Tibial artery (tissue), 4 donors: ENCODE measurements at regions not wholly inside any gene's neighbourhood (a gene's known extent, or its start where the extent isn't known, plus 50 kb on each side); places are given as distances from the start of the nearest gene placed in this dataset.

Experiments
- DNase-seq, 2 donors: peaks; one replicate each; pipeline ENCODE4 v3.0.0-alpha.2; 2019
- H3K27ac ChIP-seq, 2 donors: fragments of 200-600 bp; sonication (generic) in 1 of 2; 1 replicate in 1 of 2; 2 replicates in 1 of 2; pipeline ENCODE4 v1.5.1; 2018 to 2019; ENCODE audit warnings: mild to moderate bottlenecking in 1 of 2
- H3K27me3 ChIP-seq, 2 donors: fragments of 200-600 bp; sonication (generic) in 1 of 2; one replicate each; pipeline versions ENCODE4 v1.5.1 to v1.6.0; 2016 to 2019
- H3K36me3 ChIP-seq, 3 donors: fragments of 200-600 bp; sonication (generic) in 2 of 3; one replicate each; pipeline ENCODE4 v1.5.1; 2016 to 2019; ENCODE audit warnings: mild to moderate bottlenecking in 2 of 3
- H3K4me1 ChIP-seq, 4 donors: fragments of 200-600 bp; sonication (generic) in 2 of 4; 1 replicate in 3 of 4; 2 replicates in 1 of 4; pipeline ENCODE4 v1.5.1; 2016 to 2019
- H3K4me3 ChIP-seq, 2 donors: fragments of 200-600 bp; sonication (generic) in 1 of 2; 1 replicate in 1 of 2; 2 replicates in 1 of 2; pipeline ENCODE4 v1.5.1; 2018 to 2019; ENCODE audit warnings: mild to moderate bottlenecking in 2 of 2
- H3K9me3 ChIP-seq, 3 donors: fragments of 200-600 bp; sonication (generic) in 1 of 3; one replicate each; pipeline ENCODE4 v1.5.1; 2016 to 2019
- intact Hi-C: fragments of 100-400 bp; cut with DNase I; formaldehyde crosslinking; loops from one replicate; pipeline ENCODE4 v1.15.0; 2023; ENCODE audit warnings: low total_unique reads
- TF ChIP-seq, protein P1 (sequence below), 2 experiments: fragments of 200-600 bp in 1 of 2; fragments of 450-650 bp in 1 of 2; IDR thresholded peaks; one replicate each; pipeline ENCODE4 v1.5.1; 2017 to 2019; ENCODE audit warnings: antibody characterized with exemption in 2 of 2, mild to moderate bottlenecking in 1 of 2, moderate library complexity in 1 of 2

DNA sequence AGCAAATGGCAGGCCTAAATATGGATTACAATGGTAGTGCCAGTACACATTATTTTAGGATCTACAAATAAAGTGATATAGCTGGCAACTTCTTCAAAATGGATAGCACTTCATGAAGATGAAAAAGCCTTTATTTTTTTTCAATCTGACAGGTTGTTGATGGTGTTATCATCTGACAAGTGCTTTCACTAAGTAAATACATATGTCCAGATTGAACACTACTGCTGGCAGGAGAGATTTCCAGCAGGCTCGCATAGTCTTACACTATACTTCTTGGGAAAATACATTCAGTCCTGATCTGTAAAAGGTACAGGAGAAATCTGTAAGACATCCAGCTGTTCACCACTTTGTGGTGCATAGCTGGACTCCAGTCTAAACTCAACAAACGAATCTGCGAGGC is 50.9 kb upstream of the ALCAM start:
- H3K4me1 ChIP-seq = no peaks in the 10 kb centered on the region
- H3K9me3 ChIP-seq = no peaks in the 10 kb centered on the region
- H3K36me3 ChIP-seq = no peaks in the 10 kb centered on the region
- no peak overlapping the region for H3K4me3 ChIP-seq
- H3K27ac ChIP-seq = no peak overlapping the region
- TF ChIP-seq, protein P1, sequence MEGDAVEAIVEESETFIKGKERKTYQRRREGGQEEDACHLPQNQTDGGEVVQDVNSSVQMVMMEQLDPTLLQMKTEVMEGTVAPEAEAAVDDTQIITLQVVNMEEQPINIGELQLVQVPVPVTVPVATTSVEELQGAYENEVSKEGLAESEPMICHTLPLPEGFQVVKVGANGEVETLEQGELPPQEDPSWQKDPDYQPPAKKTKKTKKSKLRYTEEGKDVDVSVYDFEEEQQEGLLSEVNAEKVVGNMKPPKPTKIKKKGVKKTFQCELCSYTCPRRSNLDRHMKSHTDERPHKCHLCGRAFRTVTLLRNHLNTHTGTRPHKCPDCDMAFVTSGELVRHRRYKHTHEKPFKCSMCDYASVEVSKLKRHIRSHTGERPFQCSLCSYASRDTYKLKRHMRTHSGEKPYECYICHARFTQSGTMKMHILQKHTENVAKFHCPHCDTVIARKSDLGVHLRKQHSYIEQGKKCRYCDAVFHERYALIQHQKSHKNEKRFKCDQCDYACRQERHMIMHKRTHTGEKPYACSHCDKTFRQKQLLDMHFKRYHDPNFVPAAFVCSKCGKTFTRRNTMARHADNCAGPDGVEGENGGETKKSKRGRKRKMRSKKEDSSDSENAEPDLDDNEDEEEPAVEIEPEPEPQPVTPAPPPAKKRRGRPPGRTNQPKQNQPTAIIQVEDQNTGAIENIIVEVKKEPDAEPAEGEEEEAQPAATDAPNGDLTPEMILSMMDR (IDR thresholded peaks at IDR 0.05) = no peak
- DNase-seq = no peak
- intact Hi-C loops = no loop called here
- no peaks in the 10 kb centered on the region for H3K27me3 ChIP-seq

DNA sequence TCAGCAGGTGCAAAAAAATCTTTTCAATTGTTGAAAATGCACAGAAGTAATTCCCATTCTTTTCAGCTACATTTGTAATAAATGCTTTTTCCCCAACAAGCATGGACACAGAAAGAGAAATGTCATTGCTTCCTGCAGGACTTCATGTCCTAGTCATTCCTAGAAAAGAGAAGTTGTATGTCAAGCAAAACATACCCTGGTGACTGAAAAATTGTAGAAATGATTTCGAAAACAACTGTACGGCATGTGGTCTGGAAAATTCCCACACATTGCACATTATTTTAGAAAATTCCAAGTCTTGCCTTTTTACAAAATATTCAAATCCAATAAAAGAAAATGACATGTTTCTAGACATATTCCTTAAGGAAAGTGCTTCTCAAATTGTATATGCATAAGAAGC is 50.4 kb upstream of the ALCAM start:
- Histone ChIP-seq H3K4me1 (no peaks in the 10 kb centered on the region), H3K27ac (no peak overlapping the region), H3K4me3 (no peak overlapping the region), H3K9me3 (no peaks in the 10 kb centered on the region), H3K27me3 (no peaks in the 10 kb centered on the region), H3K36me3 (no peaks in the 10 kb centered on the region)
- intact Hi-C loops = no loop called here
- TF ChIP-seq, protein P1 (IDR thresholded peaks at IDR 0.05) = no peak
- DNase-seq = no peak
